Heart left ventricle (tissue), 13 donors: ENCODE measurements at regions not wholly inside any gene's neighbourhood (a gene's known extent, or its start where the extent isn't known, plus 50 kb on each side); places are given as distances from the start of the nearest gene placed in this dataset.

Experiments
- POLR2A ChIP-seq, 2 donors: fragments of 450-650 bp; IDR thresholded peaks; one replicate each; pipeline ENCODE4 v1.6.1; 2017; ENCODE audit warnings: antibody characterized with exemption in 2 of 2, mild to moderate bottlenecking in 2 of 2, moderate library complexity in 2 of 2
- TF ChIP-seq, protein P1 (sequence below), 12 donors: fragments of 200-600 bp; sonication (generic) in 4 of 12; IDR thresholded peaks; one replicate each; pipeline versions ENCODE4 v1.5.0 to v1.8.0; 2018 to 2022; ENCODE audit warnings: antibody characterized with exemption in 12 of 12, mild to moderate bottlenecking in 5 of 12
- donor health status: ischemic (EF 13 %, LVEDD 7.1; RV severe dilation, severe dysfunction).
- donor health status: DM: no; HTN: yes; CAD: no.
- donor health status: DM: no; HTN: no; CAD: no.
- donor health status: ischemic (EF 25% LVEDD 6.9; RV normal size, moderate dysfunction).
- donor health status: ischemic (EF 25% LVEDD 5.7; RV mildly dilated, moderate dysfunction).
- donor health status: ischemic (EF 35%, LVEDD 5.7; RV mildly dilated, moderate dysfunction).
- donor health status: nonischemic (EF 11% LVEDD 7.7; RV severe dilation, severe dysfunction).
- donor health status: DM: yes; HTN: yes; CAD: no.
- donor health status: PGD.
- donor health status: ischemic (EF 29% LVEDD 5.4; RV normal size, mild dysfunction).
- donor health status: nonischemic (EF 23%, LVEDD 6.1; RV moderate dilation, normal function).

DNA sequence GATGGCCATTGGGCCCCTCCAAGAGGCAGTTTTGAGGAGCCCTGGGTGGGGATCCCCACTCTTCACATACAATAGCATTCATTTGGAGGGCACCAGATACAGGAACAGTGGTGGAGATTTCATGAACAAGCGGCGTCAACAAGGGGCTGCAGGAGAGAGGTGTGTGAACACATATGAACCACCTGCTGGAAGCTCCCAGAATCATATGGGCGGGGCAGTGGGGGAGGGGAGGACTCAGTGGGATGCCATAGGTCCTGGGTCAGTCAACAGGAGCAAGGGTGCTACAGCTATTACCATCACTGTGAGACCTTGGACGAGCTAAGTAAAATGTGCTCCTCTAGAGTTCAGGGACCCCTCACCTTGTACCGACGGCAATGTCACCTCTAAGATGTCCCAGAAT, 100.4 kb upstream of the IRF2BP2 start:
- TF ChIP-seq, protein P1, sequence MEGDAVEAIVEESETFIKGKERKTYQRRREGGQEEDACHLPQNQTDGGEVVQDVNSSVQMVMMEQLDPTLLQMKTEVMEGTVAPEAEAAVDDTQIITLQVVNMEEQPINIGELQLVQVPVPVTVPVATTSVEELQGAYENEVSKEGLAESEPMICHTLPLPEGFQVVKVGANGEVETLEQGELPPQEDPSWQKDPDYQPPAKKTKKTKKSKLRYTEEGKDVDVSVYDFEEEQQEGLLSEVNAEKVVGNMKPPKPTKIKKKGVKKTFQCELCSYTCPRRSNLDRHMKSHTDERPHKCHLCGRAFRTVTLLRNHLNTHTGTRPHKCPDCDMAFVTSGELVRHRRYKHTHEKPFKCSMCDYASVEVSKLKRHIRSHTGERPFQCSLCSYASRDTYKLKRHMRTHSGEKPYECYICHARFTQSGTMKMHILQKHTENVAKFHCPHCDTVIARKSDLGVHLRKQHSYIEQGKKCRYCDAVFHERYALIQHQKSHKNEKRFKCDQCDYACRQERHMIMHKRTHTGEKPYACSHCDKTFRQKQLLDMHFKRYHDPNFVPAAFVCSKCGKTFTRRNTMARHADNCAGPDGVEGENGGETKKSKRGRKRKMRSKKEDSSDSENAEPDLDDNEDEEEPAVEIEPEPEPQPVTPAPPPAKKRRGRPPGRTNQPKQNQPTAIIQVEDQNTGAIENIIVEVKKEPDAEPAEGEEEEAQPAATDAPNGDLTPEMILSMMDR (IDR thresholded peaks at IDR 0.05): no peak
- no peak for TF ChIP-seq POLR2A (IDR thresholded peaks at IDR 0.05)
